H1 (cell line): ENCODE measurements at regions not wholly inside any gene's neighbourhood (a gene's known extent, or its start where the extent isn't known, plus 50 kb on each side); places are given as distances from the start of the nearest gene placed in this dataset.
A peak's percentile ranks its signal among the peaks of the same experiment; 100 is the strongest.

Source experiments
- CTCF ChIA-PET: fragments of 300-600 bp; sonication (Branson Sonifier 250); formaldehyde crosslinking; loops from one replicate; lab custom pipeline; 2021; ENCODE audit not compliant: partially characterized antibody; lab: Charles Lee
- POLR2A ChIA-PET: fragments of 300-600 bp; sonication (Branson Sonifier 250); formaldehyde crosslinking; loops from one replicate; lab custom pipeline; 2021; ENCODE audit warnings: inconsistent platforms; ENCODE audit not compliant: partially characterized antibody; lab: Charles Lee
- DNase-seq, 2 experiments: peaks; one replicate each; pipeline versions ENCODE4 v3.0.0 to v3.0.0-alpha.2; 2010 to 2022; ENCODE audit warnings: low spot score in 2 of 2, low read depth in 1 of 2, mixed read lengths in 1 of 2
- FAIRE-seq: peaks from 2 replicates; lab custom pipeline; 2011; peaks lifted over from hg19 to GRCh38; lab: Jason Lieb, UNC
- H2AFZ ChIP-seq: 2 replicates; pipeline ENCODE4 v1.8.1; 2012; ENCODE audit warnings: low read length, inconsistent platforms
- H2AK5ac ChIP-seq: 2 replicates; pipeline ENCODE4 v1.6.1; 2013; ENCODE audit warnings: low read depth, low read length
- H2BK120ac ChIP-seq: replicated peaks from 2 replicates; pipeline ENCODE3; 2013; ENCODE audit warnings: low read depth, low read length, inconsistent platforms
- H2BK12ac ChIP-seq: 2 replicates; pipeline ENCODE4 v1.6.1; 2013; ENCODE audit warnings: low read depth, low read length
- H2BK15ac ChIP-seq: 2 replicates; pipeline ENCODE4 v1.6.1; 2013; ENCODE audit warnings: low read length
- H2BK20ac ChIP-seq: 2 replicates; pipeline ENCODE4 v1.6.1; 2013; ENCODE audit warnings: low read length
- H2BK5ac ChIP-seq: 2 replicates; pipeline ENCODE4 v1.6.1; 2013; ENCODE audit warnings: low read depth, low read length
- H3K14ac ChIP-seq: 2 replicates; pipeline ENCODE4 v1.6.1; 2013; ENCODE audit warnings: inconsistent platforms; ENCODE audit not compliant: insufficient read length
- H3K18ac ChIP-seq: 2 replicates; pipeline ENCODE4 v1.6.1; 2013; ENCODE audit warnings: low read length; ENCODE audit errors: extremely low read depth
- H3K23ac ChIP-seq: 2 replicates; pipeline ENCODE4 v1.6.1; 2013; ENCODE audit warnings: inconsistent platforms; ENCODE audit not compliant: insufficient read length
- H3K23me2 ChIP-seq: 2 replicates; pipeline ENCODE4 v1.6.1; 2013; ENCODE audit warnings: low read depth, low read length
- H3K27ac ChIP-seq: 2 replicates; pipeline ENCODE4 v1.6.1; 2011; ENCODE audit warnings: low read depth, low read length, inconsistent platforms
- H3K27me3 ChIP-seq, 4 experiments: replicated peaks in 1 of 4; 1 replicate in 1 of 4; 2 replicates in 3 of 4; pipeline versions ENCODE4 v1.6.1 to v1.8.1; 2011 to 2013; ENCODE audit warnings: low read length in 3 of 4, mild to moderate bottlenecking in 3 of 4, inconsistent platforms in 2 of 4, mixed read lengths in 2 of 4, moderate library complexity in 1 of 4; ENCODE audit not compliant: control insufficient read depth in 3 of 4, insufficient read depth in 3 of 4; ENCODE audit errors: extremely low read depth in 1 of 4
- H3K36me3 ChIP-seq, 4 experiments: 2 replicates each; pipeline versions ENCODE4 v1.6.1 to v1.8.1; 2011 to 2013; ENCODE audit warnings: mild to moderate bottlenecking in 4 of 4, low read length in 3 of 4, moderate library complexity in 2 of 4, control low read depth in 1 of 4, inconsistent platforms in 1 of 4; ENCODE audit not compliant: insufficient read depth in 4 of 4, control insufficient read depth in 2 of 4
- H3K4ac ChIP-seq: replicated peaks from 2 replicates; pipeline ENCODE3; 2013; ENCODE audit warnings: low read length, low read depth, mixed read lengths, inconsistent platforms; ENCODE audit not compliant: insufficient read length
- H3K4me1 ChIP-seq, 4 experiments: replicated peaks in 1 of 4; 1 replicate in 1 of 4; 2 replicates in 3 of 4; pipeline versions ENCODE4 v1.6.1 to v1.8.1; 2011 to 2013; ENCODE audit warnings: low read length in 3 of 4, inconsistent platforms in 2 of 4, mixed read lengths in 1 of 4; ENCODE audit not compliant: insufficient read depth in 4 of 4, control insufficient read depth in 3 of 4
- H3K4me2 ChIP-seq, 2 experiments: 2 replicates each; pipeline versions ENCODE4 v1.6.1 to v1.8.1; 2011 to 2013; ENCODE audit warnings: low read depth in 2 of 2, low read length in 2 of 2, control low read depth in 1 of 2, inconsistent platforms in 1 of 2, mild to moderate bottlenecking in 1 of 2; ENCODE audit not compliant: insufficient read depth in 1 of 2
- H3K4me3 ChIP-seq, 4 experiments: fragments of 200-600, 300-600 bp in 1 of 4; sonication (generic), shearing (Covaris generic), sonication (Bioruptor Twin) in 1 of 4; 2 replicates each; pipeline versions ENCODE4 v1.5.1 to v1.8.1; 2011 to 2016; ENCODE audit warnings: low read length in 4 of 4, low read depth in 3 of 4, control low read depth in 2 of 4, inconsistent platforms in 2 of 4, mild to moderate bottlenecking in 2 of 4, mixed read lengths in 1 of 4, moderate library complexity in 1 of 4; ENCODE audit not compliant: insufficient read depth in 2 of 4; ENCODE audit errors: extremely low read depth in 1 of 4
- H3K56ac ChIP-seq: replicated peaks from 2 replicates; pipeline ENCODE3; 2013; ENCODE audit warnings: low read depth, mild to moderate bottlenecking, mixed read lengths, low read length, inconsistent platforms; ENCODE audit not compliant: insufficient read length
- H3K79me1 ChIP-seq: 2 replicates; pipeline ENCODE4 v1.6.1; 2013; ENCODE audit warnings: low read depth, low read length, control low read depth
- H3K79me2 ChIP-seq, 2 experiments: 2 replicates each; pipeline versions ENCODE4 v1.6.1 to v1.8.1; 2012 to 2013; ENCODE audit warnings: low read length in 2 of 2, mild to moderate bottlenecking in 2 of 2, inconsistent platforms in 1 of 2; ENCODE audit not compliant: insufficient read depth in 2 of 2, control insufficient read depth in 1 of 2
- H3K9ac ChIP-seq, 4 experiments: replicated peaks in 1 of 4; 1 replicate in 1 of 4; 2 replicates in 3 of 4; pipeline versions ENCODE4 v1.6.1 to v1.8.1; 2011 to 2013; ENCODE audit warnings: low read depth in 3 of 4, low read length in 3 of 4, control low read depth in 2 of 4, mild to moderate bottlenecking in 2 of 4, moderate library complexity in 2 of 4, inconsistent platforms in 1 of 4; ENCODE audit errors: extremely low read depth in 1 of 4
- H3K9me3 ChIP-seq, 2 experiments: 2 replicates each; pipeline versions ENCODE4 v1.6.1 to v1.8.1; 2012 to 2013; ENCODE audit warnings: mild to moderate bottlenecking in 2 of 2, moderate library complexity in 2 of 2, control low read depth in 1 of 2, inconsistent platforms in 1 of 2, low read depth in 1 of 2, low read length in 1 of 2, mixed read lengths in 1 of 2; ENCODE audit not compliant: insufficient read depth in 2 of 2
- H4K20me1 ChIP-seq, 2 experiments: replicated peaks in 1 of 2; 2 replicates each; pipeline versions ENCODE3 to v1.8.1; 2011 to 2013; ENCODE audit warnings: inconsistent platforms in 2 of 2, low read length in 2 of 2, mild to moderate bottlenecking in 1 of 2; ENCODE audit not compliant: insufficient read depth in 2 of 2, control insufficient read depth in 1 of 2
- H4K5ac ChIP-seq: 2 replicates; pipeline ENCODE4 v1.6.1; 2013; ENCODE audit warnings: low read length, low read depth, mixed read lengths, inconsistent platforms; ENCODE audit not compliant: insufficient read length
- H4K8ac ChIP-seq: 2 replicates; pipeline ENCODE4 v1.8.0; 2013; ENCODE audit warnings: mild to moderate bottlenecking, moderate library complexity, low read length, inconsistent platforms; ENCODE audit not compliant: insufficient read depth; ENCODE audit errors: extremely low read depth
- H4K91ac ChIP-seq: replicated peaks from 2 replicates; pipeline ENCODE3; 2013; ENCODE audit warnings: low read length, mixed read lengths, inconsistent platforms; ENCODE audit not compliant: insufficient read length
- ATF2 ChIP-seq: IDR thresholded peaks from 2 replicates; pipeline ENCODE4 v1.6.1; 2012; ENCODE audit warnings: low read length, inconsistent platforms
- BACH1 ChIP-seq: IDR thresholded peaks from 2 replicates; pipeline ENCODE4 v1.6.1; 2012; ENCODE audit warnings: low read length, improper control_type of control experiment
- CHD1 ChIP-seq: IDR thresholded peaks from 2 replicates; pipeline ENCODE4 v1.6.1; 2012; ENCODE audit warnings: low read depth, low read length, improper control_type of control experiment
- EZH2 ChIP-seq: fragments of 200-600 bp; sonication (generic); IDR thresholded peaks from 2 replicates; pipeline ENCODE4 v1.7.1; 2012; ENCODE audit warnings: low read depth, mild to moderate bottlenecking, moderate library complexity, low read length, inconsistent platforms; ENCODE audit not compliant: severe bottlenecking
- JUND ChIP-seq: IDR thresholded peaks from 2 replicates; pipeline ENCODE4 v1.6.1; 2011; ENCODE audit warnings: mild to moderate bottlenecking, improper control_type of control experiment, low read length
- MAFK ChIP-seq: IDR thresholded peaks from 2 replicates; pipeline ENCODE4 v1.6.1; 2012; ENCODE audit warnings: low read depth, mild to moderate bottlenecking, improper control_type of control experiment, low read length
- NANOG ChIP-seq: IDR thresholded peaks from 2 replicates; pipeline ENCODE4 v1.6.1; 2011; ENCODE audit warnings: low read length, low read depth, mild to moderate bottlenecking, inconsistent platforms; ENCODE audit not compliant: insufficient read depth, poor library complexity, severe bottlenecking
- PHF8 ChIP-seq: fragments of 200-600 bp; sonication (generic); conservative IDR thresholded peaks from 2 replicates; pipeline ENCODE4 v1.7.1; 2012; ENCODE audit warnings: low read depth, mild to moderate bottlenecking, inconsistent platforms, low read length, moderate library complexity
- RFX5 ChIP-seq: IDR thresholded peaks from 2 replicates; pipeline ENCODE4 v1.6.1; 2011; ENCODE audit warnings: low read depth, low read length, improper control_type of control experiment, borderline replicate concordance
- SP1 ChIP-seq: IDR thresholded peaks from 2 replicates; pipeline ENCODE4 v1.6.1; 2011; ENCODE audit warnings: low read depth, low read length
- TCF12 ChIP-seq: IDR thresholded peaks from 2 replicates; pipeline ENCODE4 v1.6.1; 2011; ENCODE audit warnings: low read depth, mild to moderate bottlenecking, low read length
- TEAD4 ChIP-seq: IDR thresholded peaks from 2 replicates; pipeline ENCODE4 v1.6.1; 2012; ENCODE audit warnings: low read depth, low read length, inconsistent platforms, mixed read lengths
- WGBS, 2 experiments: shearing (Covaris generic) in 1 of 2; methylation state at CpG; one replicate each; pipeline versions ENCODE4 v1.1.6 to v1.1.7; 2013 to 2015; ENCODE audit warnings: low lambda C conversion rate in 2 of 2, mixed read lengths in 2 of 2, inconsistent platforms in 1 of 2, low coverage in 1 of 2, missing lambda C conversion rate in 1 of 2; ENCODE audit not compliant: insufficient replicate concordance in 2 of 2, insufficient coverage in 1 of 2, insufficient read length in 1 of 2; ENCODE audit errors: extremely low coverage in 1 of 2, missing lambda C conversion rate in 1 of 2; 5-methylcytosine and 5-hydroxymethylcytosine counted together

- WGBS, 2 experiments = 84% methylated on average over 13 of the region's 13 CpGs; no CpG with 5 or more reads in 1 of the 2 experiments
- Histone ChIP-seq H3K36me3 (no peaks in the 10 kb centered on the region), H2BK20ac (no peak overlapping the region), H3K23ac (no peak overlapping the region), H3K4me2 (no peak overlapping the region), H3K9me3 (no peaks in the 10 kb centered on the region), H3K79me2 (no peaks in the 10 kb centered on the region), H2AK5ac (no peak overlapping the region), H2BK15ac (no peak overlapping the region), H3K27ac (no peak overlapping the region; the same call in 1 of the 2 replicates), H3K56ac (no peak overlapping the region), H3K4ac (no peak overlapping the region), H3K14ac (no peak overlapping the region), H3K18ac (no peak overlapping the region), H2AFZ (peak overlapping the region; percentile 87), H4K20me1 (no peaks in the 10 kb centered on the region), H2BK120ac (no peak overlapping the region), H3K23me2 (no peaks in the 10 kb centered on the region), H3K4me1 (peaks cover 0 to 4% (median 2%) of the 10 kb centered on the region in 4 experiments; a peak in 3 of 7 replicates), H2BK12ac (no peak overlapping the region), H2BK5ac (no peak overlapping the region), H3K4me3 (no peak overlapping the region), H3K27me3 (no peaks in the 10 kb centered on the region), H4K5ac (no peak overlapping the region), H3K79me1 (no peaks in the 10 kb centered on the region), H3K9ac (no peak overlapping the region), H4K8ac (no peak overlapping the region), H4K91ac (no peak overlapping the region)
- TF ChIP-seq CHD1 = no peak
- no peak for TF ChIP-seq BACH1
- no peak for TF ChIP-seq EZH2
- no peak for TF ChIP-seq NANOG
- TF ChIP-seq SP1 = no peak
- TF ChIP-seq TCF12 = no peak
- TF ChIP-seq RFX5 = no peak
- TF ChIP-seq JUND = no peak
- TF ChIP-seq PHF8 = no peak
- no peak for TF ChIP-seq TEAD4
- TF ChIP-seq ATF2 = no peak
- no peak for TF ChIP-seq MAFK
- DNase-seq (no peak), FAIRE-seq (no peak)
- ChIA-PET CTCF (interaction anchor here (0.8 to 1.4 kb wide), 5 partner anchors 15 to 117 kb away, joined by 3 to 4 read pairs (median 3); no protein-coding TSS in a partner anchor), POLR2A (no interaction called here)
These were observed 363.5 kb upstream of the KLHL29 start for GRCh38 chr2:23021311-23022120.
